ENCODE measurements at regions not wholly inside any gene's neighbourhood (a gene's known extent, or its start where the extent isn't known, plus 50 kb on each side); places are given as distances from the start of the nearest gene placed in this dataset.

DNA sequence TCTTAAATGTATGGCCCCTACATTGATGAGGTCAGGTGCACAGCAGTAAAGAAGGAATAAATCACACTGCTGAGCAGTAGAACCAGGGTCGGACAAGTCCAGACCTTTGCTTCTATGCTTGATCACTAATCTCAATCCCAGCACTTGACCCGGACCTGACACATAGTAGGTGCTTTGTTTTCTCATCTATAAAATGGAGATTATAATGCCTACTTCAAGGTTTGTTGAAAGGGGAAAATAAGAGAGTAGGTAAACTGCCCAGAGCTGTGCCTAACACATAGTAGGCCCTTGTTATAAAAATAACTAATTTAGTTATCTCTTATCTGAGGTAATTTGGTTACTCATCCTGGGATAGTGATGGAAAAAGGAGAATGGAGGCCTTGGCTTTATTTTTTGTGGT, 125.0 kb downstream of the RXFP2 start:
- intact Hi-C loops (cut with micrococcal nuclease) = no loop called here
- DNase-seq = no peak
- H3K36me3 ChIP-seq (ENCODE audit: control insufficient read depth, insufficient read depth, low read length) = no peaks in the 10 kb centered on the region
- no peak overlapping the region for H3K4me3 ChIP-seq (ENCODE audit: low read length)
- Mint-ChIP-seq H3K27ac (no peak overlapping the region), H3K27me3 (ENCODE audit: low read depth in 2 of 2) (no peaks in the 10 kb centered on the region), H3K36me3 (no peaks in the 10 kb centered on the region), H3K4me1 (peaks cover 15 to 20% of the 10 kb centered on the region in 2 donors), H3K9me3 (no peaks in the 10 kb centered on the region), H3K4me3 (no peak overlapping the region)
- no peaks in the 10 kb centered on the region for H3K4me1 ChIP-seq (ENCODE audit: control insufficient read depth, insufficient read depth, low read length)
- TF ChIP-seq, protein P1, sequence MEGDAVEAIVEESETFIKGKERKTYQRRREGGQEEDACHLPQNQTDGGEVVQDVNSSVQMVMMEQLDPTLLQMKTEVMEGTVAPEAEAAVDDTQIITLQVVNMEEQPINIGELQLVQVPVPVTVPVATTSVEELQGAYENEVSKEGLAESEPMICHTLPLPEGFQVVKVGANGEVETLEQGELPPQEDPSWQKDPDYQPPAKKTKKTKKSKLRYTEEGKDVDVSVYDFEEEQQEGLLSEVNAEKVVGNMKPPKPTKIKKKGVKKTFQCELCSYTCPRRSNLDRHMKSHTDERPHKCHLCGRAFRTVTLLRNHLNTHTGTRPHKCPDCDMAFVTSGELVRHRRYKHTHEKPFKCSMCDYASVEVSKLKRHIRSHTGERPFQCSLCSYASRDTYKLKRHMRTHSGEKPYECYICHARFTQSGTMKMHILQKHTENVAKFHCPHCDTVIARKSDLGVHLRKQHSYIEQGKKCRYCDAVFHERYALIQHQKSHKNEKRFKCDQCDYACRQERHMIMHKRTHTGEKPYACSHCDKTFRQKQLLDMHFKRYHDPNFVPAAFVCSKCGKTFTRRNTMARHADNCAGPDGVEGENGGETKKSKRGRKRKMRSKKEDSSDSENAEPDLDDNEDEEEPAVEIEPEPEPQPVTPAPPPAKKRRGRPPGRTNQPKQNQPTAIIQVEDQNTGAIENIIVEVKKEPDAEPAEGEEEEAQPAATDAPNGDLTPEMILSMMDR (IDR thresholded peaks at IDR 0.05) = no peak
- no peaks in the 10 kb centered on the region for H3K27me3 ChIP-seq (ENCODE audit: control insufficient read depth, insufficient read depth, low read length)
- no peaks in the 10 kb centered on the region for H3K9me3 ChIP-seq (ENCODE audit: control insufficient read depth, insufficient read depth, low read length)
- WGBS (ENCODE audit: insufficient coverage) = 90% methylated on average over 2 of the region's 2 CpGs
- ATAC-seq = no peak
- H3K27ac ChIP-seq (ENCODE audit: low read length) = no peak overlapping the region

DNA sequence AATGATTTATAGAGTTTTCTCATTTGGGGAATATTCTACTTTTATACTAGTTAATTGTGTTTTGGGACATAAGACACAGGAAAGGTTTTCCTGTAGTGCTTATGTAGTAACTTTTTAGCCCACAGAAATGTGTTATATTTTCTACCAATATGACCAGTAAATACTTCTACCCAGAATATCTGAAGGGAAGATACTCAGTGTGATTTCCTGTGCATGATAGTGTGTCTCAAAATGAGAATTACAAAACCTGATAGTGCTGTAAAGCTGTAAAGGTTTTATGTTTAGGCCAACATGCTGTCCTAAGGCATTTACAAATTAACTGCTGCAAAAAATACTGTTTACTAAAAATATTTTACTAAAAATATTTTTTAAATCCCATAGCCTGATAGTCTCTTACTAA, 126.8 kb downstream of the RXFP2 start:
- ATAC-seq (peak in 2 of 3 donors; percentile 59 to 67), DNase-seq (no peak)
- Histone ChIP-seq H3K27me3 (ENCODE audit: control insufficient read depth, insufficient read depth, low read length) (no peaks in the 10 kb centered on the region), H3K9me3 (ENCODE audit: control insufficient read depth, insufficient read depth, low read length) (no peaks in the 10 kb centered on the region), H3K4me3 (ENCODE audit: low read length) (no peak overlapping the region), H3K36me3 (ENCODE audit: control insufficient read depth, insufficient read depth, low read length) (no peaks in the 10 kb centered on the region), H3K4me1 (ENCODE audit: control insufficient read depth, insufficient read depth, low read length) (no peaks in the 10 kb centered on the region), H3K27ac (ENCODE audit: low read length) (no peak overlapping the region)
- no peaks in the 10 kb centered on the region for H3K36me3 Mint-ChIP-seq
- intact Hi-C loops (cut with micrococcal nuclease) = no loop called here
- TF ChIP-seq, protein P1 (IDR thresholded peaks at IDR 0.05) = no peak
- peaks cover 26 to 29% of the 10 kb centered on the region in 2 donors for H3K4me1 Mint-ChIP-seq
- H3K27me3 Mint-ChIP-seq (ENCODE audit: low read depth in 2 of 2) = no peaks in the 10 kb centered on the region
- no peaks in the 10 kb centered on the region for H3K9me3 Mint-ChIP-seq
- peak overlapping the region; percentile 19 for H3K4me3 Mint-ChIP-seq
- H3K27ac Mint-ChIP-seq = no peak overlapping the region

DNA sequence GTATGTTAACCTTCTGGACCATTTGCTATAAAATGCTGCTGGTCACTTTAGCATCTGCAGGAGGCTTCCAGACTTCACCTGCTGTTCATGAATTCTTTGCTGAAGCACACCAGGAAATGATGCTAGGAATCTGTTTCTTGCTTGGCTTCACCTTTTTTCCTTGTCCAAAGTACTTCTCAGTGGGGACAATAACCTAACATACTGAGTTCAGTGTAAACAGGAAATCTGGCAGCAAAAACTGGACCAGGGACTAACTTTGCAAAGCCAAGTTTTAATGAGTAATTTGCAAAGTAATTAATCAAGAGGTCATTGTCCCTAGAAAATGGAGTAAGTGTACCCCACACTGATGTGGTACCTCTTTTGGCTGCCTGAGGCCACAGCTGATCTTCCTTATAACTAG, 128.4 kb downstream of the RXFP2 start:
- H3K27me3 Mint-ChIP-seq (ENCODE audit: low read depth in 2 of 2) = no peaks in the 10 kb centered on the region
- no peak for ATAC-seq
- no peaks in the 10 kb centered on the region for H3K27me3 ChIP-seq (ENCODE audit: control insufficient read depth, insufficient read depth, low read length)
- TF ChIP-seq, protein P1 (IDR thresholded peaks at IDR 0.05) = no peak
- H3K36me3 ChIP-seq (ENCODE audit: control insufficient read depth, insufficient read depth, low read length) = no peaks in the 10 kb centered on the region
- H3K4me1 ChIP-seq (ENCODE audit: control insufficient read depth, insufficient read depth, low read length) = no peaks in the 10 kb centered on the region
- H3K36me3 Mint-ChIP-seq = no peaks in the 10 kb centered on the region
- no peak overlapping the region for H3K4me3 ChIP-seq (ENCODE audit: low read length)
- no peak overlapping the region for H3K27ac ChIP-seq (ENCODE audit: low read length)
- no peaks in the 10 kb centered on the region for H3K9me3 Mint-ChIP-seq
- intact Hi-C loops (cut with micrococcal nuclease) = no loop called here
- no peaks in the 10 kb centered on the region for H3K9me3 ChIP-seq (ENCODE audit: control insufficient read depth, insufficient read depth, low read length)
- H3K27ac Mint-ChIP-seq = no peak overlapping the region
- H3K4me3 Mint-ChIP-seq = no peak overlapping the region
- DNase-seq = no peak
- H3K4me1 Mint-ChIP-seq = peaks cover 24 to 28% of the 10 kb centered on the region in 2 donors

DNA sequence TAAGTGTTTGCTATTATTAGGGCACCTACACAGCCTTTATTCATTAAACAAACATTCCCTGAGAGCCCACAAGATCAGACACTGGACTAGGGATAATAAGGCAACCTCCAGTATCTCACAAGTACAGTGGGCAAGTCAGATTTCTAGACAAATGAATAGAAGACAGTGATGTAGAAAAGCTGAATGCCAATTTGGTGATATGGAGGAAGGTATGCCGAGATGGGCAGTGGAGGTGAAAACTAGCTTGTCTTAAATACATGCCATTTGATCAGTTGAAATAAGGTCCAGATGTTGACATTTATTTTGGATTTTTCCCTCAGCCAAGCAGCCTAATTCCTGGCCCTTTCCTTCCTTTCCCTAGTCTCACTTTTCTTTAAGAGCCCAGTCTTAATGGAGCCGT, 130.3 kb downstream of the RXFP2 start:
- Histone ChIP-seq H3K36me3 (ENCODE audit: control insufficient read depth, insufficient read depth, low read length) (no peaks in the 10 kb centered on the region), H3K4me3 (ENCODE audit: low read length) (no peak overlapping the region), H3K27me3 (ENCODE audit: control insufficient read depth, insufficient read depth, low read length) (no peaks in the 10 kb centered on the region), H3K27ac (ENCODE audit: low read length) (no peak overlapping the region), H3K4me1 (ENCODE audit: control insufficient read depth, insufficient read depth, low read length) (no peaks in the 10 kb centered on the region), H3K9me3 (ENCODE audit: control insufficient read depth, insufficient read depth, low read length) (no peaks in the 10 kb centered on the region)
- TF ChIP-seq, protein P1 (IDR thresholded peaks at IDR 0.05) = no peak
- Mint-ChIP-seq H3K36me3 (no peaks in the 10 kb centered on the region), H3K27me3 (ENCODE audit: low read depth in 2 of 2) (no peaks in the 10 kb centered on the region), H3K4me3 (no peak overlapping the region), H3K9me3 (no peaks in the 10 kb centered on the region), H3K4me1 (peaks cover 24 to 28% of the 10 kb centered on the region in 2 donors), H3K27ac (no peak overlapping the region)
- WGBS (ENCODE audit: insufficient coverage) = 100% methylated on average over 2 of the region's 2 CpGs
- intact Hi-C loops (cut with micrococcal nuclease) = no loop called here
- DNase-seq = no peak
- ATAC-seq = no peak

Measured in natural killer cell (primary cell).